ENCODE measurements at regions not wholly inside any gene's neighbourhood (a gene's known extent, or its start where the extent isn't known, plus 50 kb on each side); places are given as distances from the start of the nearest gene placed in this dataset.

GRCh38 chr7:34207810-34208209, 302.5 kb downstream of the BMPER start:
- no peak overlapping the region for H3K4me3 ChIP-seq
- H3K9me1 ChIP-seq (ENCODE audit: control insufficient read depth, insufficient read depth, low read length): no peaks in the 10 kb centered on the region
- WGBS (ENCODE audit: insufficient coverage, low coverage, missing lambda C conversion rate): 0% methylated on average over 5 of the region's 5 CpGs
- H3K4me1 ChIP-seq (replicated peaks in 1 of 2; ENCODE audit: control insufficient read depth in 2 of 2, insufficient read depth in 2 of 2, low read length in 2 of 2): no peaks in the 10 kb centered on the region
- H3K79me2 ChIP-seq (ENCODE audit: control insufficient read depth, insufficient read depth, low read length): no peaks in the 10 kb centered on the region
- no peak overlapping the region for H3K4me2 ChIP-seq (ENCODE audit: insufficient read depth, low read length)
- ChIA-PET POLR2A (no interaction called here), CTCF (ENCODE audit: low intra/inter-chr PET ratio) (interaction anchor here (0.5 kb wide), 1 partner anchor 1997 kb away, joined by 3 read pairs; no protein-coding TSS in a partner anchor)
- no peak overlapping the region for H2AFZ ChIP-seq (ENCODE audit: low read depth, low read length)
- no peak for FAIRE-seq
- no TSS peak for BruUV-seq (replicated peaks)
- TF ChIP-seq ZNF184 (CRISPR knock-in tag; IDR thresholded peaks at IDR 0.05) (no peak), ZFP91 (CRISPR knock-in tag; IDR thresholded peaks at IDR 0.05) (no peak), DIDO1 (tag; IDR thresholded peaks at IDR 0.05; ENCODE audit: low read depth) (no peak), ZNF431 (CRISPR knock-in tag; IDR thresholded peaks at IDR 0.05) (no peak), ETS2 (tag; IDR thresholded peaks at IDR 0.05; ENCODE audit: borderline replicate concordance, poor library complexity, severe bottlenecking) (no peak), KLF6 (CRISPR knock-in tag; IDR thresholded peaks at IDR 0.05; ENCODE audit: borderline replicate concordance) (no peak), MTF1 (CRISPR knock-in tag; IDR thresholded peaks at IDR 0.05; ENCODE audit: borderline replicate concordance) (no peak), HBP1 (CRISPR knock-in tag; IDR thresholded peaks at IDR 0.05) (no peak), KDM2B (CRISPR knock-in tag; IDR thresholded peaks at IDR 0.05) (no peak), ZNF518B (CRISPR knock-in tag; IDR thresholded peaks at IDR 0.05) (no peak)
- no peaks in the 10 kb centered on the region for H3K36me3 ChIP-seq (ENCODE audit: control insufficient read depth, insufficient read depth, low read length)
- in situ Hi-C loops (cut with MboI) (no loop called here), intact Hi-C loops (cut with micrococcal nuclease) (no loop called here)
- no peak for DNase-seq (ENCODE audit: extremely low read depth in 1 of 4, low spot score in 3 of 4)
- no peaks in the 10 kb centered on the region for H3K9me3 ChIP-seq (replicated peaks; ENCODE audit: control insufficient read depth, insufficient read depth, low read depth, low read length)
- no peak overlapping the region for H3K9ac ChIP-seq (ENCODE audit: insufficient read depth in 1 of 2, low read depth in 2 of 2, low read length in 2 of 2)
- no peak overlapping the region for H3K27ac ChIP-seq (ENCODE audit: extremely low read depth, low read depth, low read length)
- no peaks in the 10 kb centered on the region for H3K27me3 ChIP-seq (ENCODE audit: control insufficient read depth in 2 of 2, insufficient read depth in 2 of 2, low read length in 2 of 2)
- no peak for ATAC-seq
- H4K20me1 ChIP-seq (replicated peaks; ENCODE audit: control insufficient read depth, insufficient read depth, low read length): no peaks in the 10 kb centered on the region
